ENCODE measurements at regions not wholly inside any gene's neighbourhood (a gene's known extent, or its start where the extent isn't known, plus 50 kb on each side); places are given as distances from the start of the nearest gene placed in this dataset.

- DNase-seq, result no peak
These were observed 415.2 kb upstream of the OR4E1 start for GRCh38 chr14:22088614-22089342.

GRCh38 chr14:22086131-22086530 lies 412.5 kb upstream of the OR4E1 start:
- no peak for DNase-seq

GRCh38 chr14:22084393-22085281 lies 411.0 kb upstream of the OR4E1 start:
- no peak for DNase-seq

GRCh38 chr14:22081337-22081736 lies 407.7 kb upstream of the OR4E1 start:
- no peak for DNase-seq

- no peak for DNase-seq
These were observed 406.1 kb upstream of the OR4E1 start for GRCh38 chr14:22079766-22080165.

GRCh38 chr14:22073801-22074200 lies 400.2 kb upstream of the OR4E1 start:
- no peak for DNase-seq

- DNase-seq, result peak in 1 of 2 experiments; percentile 24
These were observed 397.4 kb upstream of the OR4E1 start for GRCh38 chr14:22071006-22071405.

GRCh38 chr14:22070119-22070982 lies 396.7 kb upstream of the OR4E1 start:
- peak; percentile 32 to 46 for DNase-seq

- no peak for DNase-seq
These were observed 391.7 kb upstream of the OR4E1 start for GRCh38 chr14:22065347-22065746.

GRCh38 chr14:22059201-22059600 lies 385.6 kb upstream of the OR4E1 start:
- no peak for DNase-seq

- DNase-seq, result peak in 1 of 2 experiments; percentile 37
These were observed 379.2 kb upstream of the OR4E1 start for GRCh38 chr14:22052795-22053194.

GRCh38 chr14:22047115-22047514 lies 373.5 kb upstream of the OR4E1 start:
- peak in 1 of 2 experiments; percentile 30 for DNase-seq

GRCh38 chr14:22046063-22046462 lies 372.4 kb upstream of the OR4E1 start:
- no peak for DNase-seq

GRCh38 chr14:22044193-22044592 lies 370.6 kb upstream of the OR4E1 start:
- no peak for DNase-seq

- DNase-seq, result no peak
These were observed 367.1 kb upstream of the OR4E1 start for GRCh38 chr14:22040781-22041125.

GRCh38 chr14:22039938-22040780 lies 366.5 kb upstream of the OR4E1 start:
- peak; percentile 24 to 39 for DNase-seq

GRCh38 chr14:22036541-22037239 lies 363.1 kb upstream of the OR4E1 start:
- no peak for DNase-seq

- DNase-seq, result no peak
These were observed 352.9 kb upstream of the OR4E1 start for GRCh38 chr14:22026527-22026926.

- DNase-seq, result no peak
These were observed 352.3 kb upstream of the OR4E1 start for GRCh38 chr14:22025879-22026278.

GRCh38 chr14:22024137-22024536 lies 350.5 kb upstream of the OR4E1 start:
- DNase-seq, result no peak

- no peak for DNase-seq
These were observed 345.3 kb upstream of the OR4E1 start for GRCh38 chr14:22018890-22019289.

GRCh38 chr14:22012452-22012851 lies 338.8 kb upstream of the OR4E1 start:
- DNase-seq, result no peak

Data from stimulated activated CD4-positive, alpha-beta T cell treated with anti-CD3 and anti-CD28 coated beads, Interleukin-4, amount 100 ng/mL, for 4 hours (primary cell).